Progenitor cell of endocrine pancreas (in vitro differentiated cells): ENCODE measurements at regions not wholly inside any gene's neighbourhood (a gene's known extent, or its start where the extent isn't known, plus 50 kb on each side); places are given as distances from the start of the nearest gene placed in this dataset.

Experiments
- DNase-seq: peaks from one replicate; pipeline ENCODE4 v3.0.0; 2021; ENCODE audit warnings: low spot score; ENCODE audit not compliant: unreplicated experiment
- H3K27ac Mint-ChIP-seq: 2 replicates; pipeline ENCODE4 v1.8.0; 2021; ENCODE audit warnings: mild to moderate bottlenecking, moderate library complexity, mixed read lengths
- H3K27me3 Mint-ChIP-seq: 2 replicates; pipeline ENCODE4 v1.8.0; 2021; ENCODE audit warnings: mixed read lengths
- H3K36me3 Mint-ChIP-seq: 2 replicates; pipeline ENCODE4 v1.8.0; 2022; ENCODE audit warnings: mixed read lengths; ENCODE audit not compliant: insufficient read depth
- H3K4me1 Mint-ChIP-seq: 2 replicates; pipeline ENCODE4 v1.8.0; 2021; ENCODE audit warnings: low read depth, mixed read lengths
- H3K4me3 Mint-ChIP-seq: 2 replicates; pipeline ENCODE4 v1.8.0; 2021; ENCODE audit warnings: low read depth, mild to moderate bottlenecking, moderate library complexity, mixed read lengths
- H3K9me3 Mint-ChIP-seq: 2 replicates; pipeline ENCODE4 v1.8.0; 2021; ENCODE audit warnings: low read depth, mixed read lengths
- TF ChIP-seq, protein P1 (sequence below): fragments of 200-600 bp; sonication (generic); IDR thresholded peaks from one replicate; pipeline ENCODE4 v1.5.0; 2021; ENCODE audit warnings: antibody characterized with exemption, mild to moderate bottlenecking; ENCODE audit not compliant: unreplicated experiment

DNA sequence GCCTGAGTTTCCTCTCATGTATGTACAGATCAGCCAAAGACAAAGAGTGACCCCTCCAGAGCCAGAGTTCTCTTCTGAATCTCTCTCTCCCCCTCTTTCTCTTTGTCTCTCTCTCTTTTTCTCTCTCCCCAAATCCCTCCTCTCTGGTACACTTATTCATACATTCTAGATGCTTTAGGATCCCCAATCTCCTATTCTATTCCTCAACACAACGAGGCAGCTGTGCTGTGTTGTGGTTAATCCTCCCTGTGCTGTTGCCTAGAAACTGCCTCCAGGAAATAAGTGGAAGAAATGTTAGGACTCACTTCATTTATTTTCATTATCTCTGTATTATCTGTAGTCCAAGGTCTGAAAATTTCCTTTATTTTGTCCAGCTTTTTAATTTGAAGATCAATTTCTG is 350.5 kb upstream of the OR4E1 start:
- Mint-ChIP-seq H3K36me3 (no peaks in the 10 kb centered on the region), H3K4me1 (no peaks in the 10 kb centered on the region), H3K4me3 (no peak overlapping the region), H3K9me3 (no peaks in the 10 kb centered on the region), H3K27me3 (peaks cover 4% of the 10 kb centered on the region), H3K27ac (no peak overlapping the region)
- TF ChIP-seq, protein P1, sequence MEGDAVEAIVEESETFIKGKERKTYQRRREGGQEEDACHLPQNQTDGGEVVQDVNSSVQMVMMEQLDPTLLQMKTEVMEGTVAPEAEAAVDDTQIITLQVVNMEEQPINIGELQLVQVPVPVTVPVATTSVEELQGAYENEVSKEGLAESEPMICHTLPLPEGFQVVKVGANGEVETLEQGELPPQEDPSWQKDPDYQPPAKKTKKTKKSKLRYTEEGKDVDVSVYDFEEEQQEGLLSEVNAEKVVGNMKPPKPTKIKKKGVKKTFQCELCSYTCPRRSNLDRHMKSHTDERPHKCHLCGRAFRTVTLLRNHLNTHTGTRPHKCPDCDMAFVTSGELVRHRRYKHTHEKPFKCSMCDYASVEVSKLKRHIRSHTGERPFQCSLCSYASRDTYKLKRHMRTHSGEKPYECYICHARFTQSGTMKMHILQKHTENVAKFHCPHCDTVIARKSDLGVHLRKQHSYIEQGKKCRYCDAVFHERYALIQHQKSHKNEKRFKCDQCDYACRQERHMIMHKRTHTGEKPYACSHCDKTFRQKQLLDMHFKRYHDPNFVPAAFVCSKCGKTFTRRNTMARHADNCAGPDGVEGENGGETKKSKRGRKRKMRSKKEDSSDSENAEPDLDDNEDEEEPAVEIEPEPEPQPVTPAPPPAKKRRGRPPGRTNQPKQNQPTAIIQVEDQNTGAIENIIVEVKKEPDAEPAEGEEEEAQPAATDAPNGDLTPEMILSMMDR: no peak
- no peak for DNase-seq

GRCh38 chr14:22018890-22019289 is 345.3 kb upstream of the OR4E1 start:
- H3K4me3 Mint-ChIP-seq: no peak overlapping the region
- H3K27me3 Mint-ChIP-seq: no peaks in the 10 kb centered on the region
- H3K9me3 Mint-ChIP-seq: no peaks in the 10 kb centered on the region
- no peak overlapping the region for H3K27ac Mint-ChIP-seq
- H3K4me1 Mint-ChIP-seq: no peaks in the 10 kb centered on the region
- H3K36me3 Mint-ChIP-seq: no peaks in the 10 kb centered on the region
- TF ChIP-seq, protein P1: no peak
- DNase-seq: no peak

DNA sequence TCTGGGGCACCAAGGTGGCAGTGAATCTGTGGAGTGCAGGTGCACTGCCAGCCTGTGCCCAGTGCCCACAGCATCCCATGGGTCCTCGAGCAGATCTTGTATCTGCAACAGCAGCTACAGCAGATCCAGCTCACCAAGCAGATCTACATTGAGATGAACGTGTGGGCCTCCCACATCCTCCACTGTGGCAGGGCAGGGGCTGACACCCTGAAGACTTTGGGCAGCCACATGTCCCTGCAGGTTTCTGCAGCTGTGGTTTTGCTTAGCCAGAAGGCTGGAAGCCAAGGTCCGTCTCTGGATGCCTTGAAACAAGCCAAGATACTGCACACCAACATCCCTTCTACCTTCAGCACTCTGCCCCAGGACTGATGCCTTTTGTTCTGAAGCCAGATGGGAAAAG is 338.8 kb upstream of the OR4E1 start:
- TF ChIP-seq, protein P1: no peak
- no peak overlapping the region for H3K27ac Mint-ChIP-seq
- peaks cover 1% of the 10 kb centered on the region for H3K9me3 Mint-ChIP-seq
- no peaks in the 10 kb centered on the region for H3K36me3 Mint-ChIP-seq
- peaks cover 15% of the 10 kb centered on the region for H3K27me3 Mint-ChIP-seq
- no peak for DNase-seq
- H3K4me1 Mint-ChIP-seq: no peaks in the 10 kb centered on the region
- H3K4me3 Mint-ChIP-seq: no peak overlapping the region

DNA sequence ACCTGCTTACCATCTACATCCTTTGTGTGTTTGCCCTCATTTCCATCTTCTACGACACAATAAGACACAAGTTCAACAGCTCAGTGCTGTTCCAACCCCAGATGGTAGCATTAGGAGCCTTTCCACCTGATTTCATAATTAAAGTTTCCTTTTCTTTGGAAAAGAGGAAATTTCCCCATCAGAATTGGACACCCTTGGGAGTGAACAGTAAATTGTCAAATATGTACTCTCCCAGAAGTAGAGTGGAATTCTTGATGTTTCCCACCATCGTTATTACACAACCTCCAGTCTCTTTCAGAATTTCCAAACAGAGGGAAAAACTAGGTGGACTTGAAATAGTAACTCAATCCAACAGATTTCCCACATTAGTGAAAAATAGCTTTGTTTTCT is 337.6 kb upstream of the OR4E1 start:
- TF ChIP-seq, protein P1: no peak
- no peaks in the 10 kb centered on the region for H3K4me1 Mint-ChIP-seq
- no peak for DNase-seq
- no peaks in the 10 kb centered on the region for H3K36me3 Mint-ChIP-seq
- H3K27me3 Mint-ChIP-seq: peaks cover 18% of the 10 kb centered on the region
- no peak overlapping the region for H3K27ac Mint-ChIP-seq
- H3K9me3 Mint-ChIP-seq: peaks cover 4% of the 10 kb centered on the region
- H3K4me3 Mint-ChIP-seq: no peak overlapping the region

DNA sequence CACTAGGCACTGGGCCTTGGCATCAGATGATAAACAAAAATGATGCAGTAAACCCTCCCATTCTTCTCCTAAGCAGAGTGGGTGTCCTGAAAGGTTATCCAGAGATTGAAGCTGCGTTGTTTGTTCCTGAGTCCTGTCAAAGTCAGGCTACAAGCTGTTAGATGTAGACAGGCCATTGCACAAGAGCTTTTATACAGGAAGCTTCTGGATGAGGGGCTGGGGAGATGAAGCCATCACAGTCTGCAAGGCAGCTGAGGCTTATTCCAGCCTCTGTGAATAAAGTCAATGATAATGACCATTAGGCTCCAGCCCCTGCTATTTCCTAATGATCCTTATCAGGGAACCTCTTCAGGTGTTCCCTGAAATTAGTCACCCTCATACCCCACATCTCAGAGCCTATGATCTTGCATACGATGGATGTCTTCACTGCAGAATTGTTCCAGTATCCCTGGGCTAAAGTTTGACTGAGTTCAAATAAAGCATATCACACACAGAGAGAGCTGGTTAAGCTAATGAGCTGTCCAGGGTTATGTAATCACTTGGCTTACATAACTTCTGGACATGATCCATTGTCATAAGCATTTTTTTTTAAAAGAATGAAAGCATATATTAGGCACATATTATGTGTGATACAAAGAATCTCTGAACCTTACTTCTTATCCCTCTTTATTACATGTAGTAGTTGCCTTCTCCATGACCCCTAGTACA is 337.1 kb upstream of the OR4E1 start:
- Mint-ChIP-seq H3K4me1 (no peaks in the 10 kb centered on the region), H3K4me3 (no peak overlapping the region), H3K9me3 (peaks cover 4% of the 10 kb centered on the region), H3K27me3 (peaks cover 18% of the 10 kb centered on the region), H3K27ac (no peak overlapping the region), H3K36me3 (no peaks in the 10 kb centered on the region)
- TF ChIP-seq, protein P1: no peak
- DNase-seq: no peak
